ENCODE measurements at regions not wholly inside any gene's neighbourhood (a gene's known extent, or its start where the extent isn't known, plus 50 kb on each side); places are given as distances from the start of the nearest gene placed in this dataset.

- no peak for TF ChIP-seq POLR2A (IDR thresholded peaks at IDR 0.05; ENCODE audit: extremely low read depth, insufficient read length)
- TF ChIP-seq, protein P1, sequence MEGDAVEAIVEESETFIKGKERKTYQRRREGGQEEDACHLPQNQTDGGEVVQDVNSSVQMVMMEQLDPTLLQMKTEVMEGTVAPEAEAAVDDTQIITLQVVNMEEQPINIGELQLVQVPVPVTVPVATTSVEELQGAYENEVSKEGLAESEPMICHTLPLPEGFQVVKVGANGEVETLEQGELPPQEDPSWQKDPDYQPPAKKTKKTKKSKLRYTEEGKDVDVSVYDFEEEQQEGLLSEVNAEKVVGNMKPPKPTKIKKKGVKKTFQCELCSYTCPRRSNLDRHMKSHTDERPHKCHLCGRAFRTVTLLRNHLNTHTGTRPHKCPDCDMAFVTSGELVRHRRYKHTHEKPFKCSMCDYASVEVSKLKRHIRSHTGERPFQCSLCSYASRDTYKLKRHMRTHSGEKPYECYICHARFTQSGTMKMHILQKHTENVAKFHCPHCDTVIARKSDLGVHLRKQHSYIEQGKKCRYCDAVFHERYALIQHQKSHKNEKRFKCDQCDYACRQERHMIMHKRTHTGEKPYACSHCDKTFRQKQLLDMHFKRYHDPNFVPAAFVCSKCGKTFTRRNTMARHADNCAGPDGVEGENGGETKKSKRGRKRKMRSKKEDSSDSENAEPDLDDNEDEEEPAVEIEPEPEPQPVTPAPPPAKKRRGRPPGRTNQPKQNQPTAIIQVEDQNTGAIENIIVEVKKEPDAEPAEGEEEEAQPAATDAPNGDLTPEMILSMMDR (IDR thresholded peaks at IDR 0.05; ENCODE audit: low read depth, low read length): no peak
Observed at GRCh38 chr3:187985647-187986046, 168.3 kb upstream of the LPP start.
